Fibroblast of skin of left quadriceps (primary cell): ENCODE measurements at regions not wholly inside any gene's neighbourhood (a gene's known extent, or its start where the extent isn't known, plus 50 kb on each side); places are given as distances from the start of the nearest gene placed in this dataset.

Experiments
- DNase-seq, 2 experiments: peaks; one replicate each; pipeline ENCODE4 v3.0.0-alpha.2; 2013; ENCODE audit warnings: low read depth in 2 of 2

DNA sequence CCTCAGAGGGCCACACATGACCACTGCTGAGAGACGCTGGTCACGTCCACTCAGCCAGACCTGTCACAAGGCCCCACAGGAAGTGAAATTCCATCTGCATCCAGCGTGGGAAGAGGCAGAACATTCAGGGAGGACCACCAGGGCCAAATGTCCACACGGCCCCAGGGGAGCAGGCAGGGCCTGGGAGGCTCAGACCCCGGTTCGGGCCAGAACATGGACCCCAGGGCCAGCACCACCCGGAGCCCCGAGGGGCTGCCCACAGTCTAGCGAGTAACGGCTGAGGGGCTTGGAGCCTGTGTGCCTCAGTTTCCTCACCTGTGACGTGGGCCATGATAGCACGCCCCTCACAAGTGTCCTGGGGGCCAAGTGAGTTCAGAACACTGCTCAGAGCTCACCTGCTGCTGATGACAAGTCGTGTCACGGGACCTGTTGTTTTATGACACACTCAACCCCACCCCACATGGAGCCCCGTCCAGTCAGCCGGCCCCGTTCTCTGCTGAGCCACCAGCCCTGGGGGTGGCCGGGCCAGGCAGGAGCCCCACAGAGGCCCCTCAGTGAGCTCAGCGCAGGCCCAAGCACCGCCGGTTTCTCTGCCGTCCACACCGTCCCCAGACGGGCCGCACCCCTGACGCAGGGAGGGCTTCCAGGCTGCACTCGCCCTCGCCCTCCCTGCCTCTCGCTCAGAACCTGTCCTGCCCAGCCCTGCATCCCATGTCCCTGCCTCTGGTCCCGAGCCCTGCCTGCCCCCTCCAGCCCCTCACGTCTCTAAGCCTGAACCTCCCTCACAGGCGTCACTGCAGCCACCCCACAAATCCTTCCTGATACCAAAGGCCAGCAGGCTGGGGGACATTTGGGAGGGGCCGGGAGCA, 79.5 kb upstream of the GALNT9 start:
- DNase-seq, result no peak

GRCh38 chr12:132407992-132408391, 78.6 kb upstream of the GALNT9 start:
- DNase-seq, result no peak

DNA sequence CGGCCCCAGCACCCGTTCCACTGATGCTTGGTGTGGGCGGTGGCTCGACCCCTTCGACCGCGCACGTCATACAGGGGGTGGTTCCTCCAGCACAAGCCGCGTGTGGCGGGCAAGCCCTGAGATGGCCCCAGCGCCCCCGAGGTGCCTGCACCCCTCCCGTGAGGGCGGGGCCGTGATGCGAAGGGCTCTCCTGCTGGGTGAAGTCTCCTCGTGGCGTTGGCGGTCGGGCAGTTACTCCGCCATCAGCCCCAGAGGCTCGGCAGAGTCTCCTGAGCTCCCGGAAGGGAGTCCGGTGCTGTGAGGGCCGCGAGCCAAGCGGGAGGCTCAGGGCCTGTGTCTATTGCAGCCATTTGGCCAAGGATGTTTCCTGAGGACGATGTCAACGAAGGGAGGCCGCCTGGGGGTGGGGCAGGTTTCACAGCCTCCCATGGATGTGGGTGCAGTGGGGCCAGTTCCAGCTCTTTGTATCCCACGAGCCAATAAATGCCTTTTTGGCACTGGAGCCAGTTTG, 78.1 kb upstream of the GALNT9 start:
- no peak for DNase-seq

DNA sequence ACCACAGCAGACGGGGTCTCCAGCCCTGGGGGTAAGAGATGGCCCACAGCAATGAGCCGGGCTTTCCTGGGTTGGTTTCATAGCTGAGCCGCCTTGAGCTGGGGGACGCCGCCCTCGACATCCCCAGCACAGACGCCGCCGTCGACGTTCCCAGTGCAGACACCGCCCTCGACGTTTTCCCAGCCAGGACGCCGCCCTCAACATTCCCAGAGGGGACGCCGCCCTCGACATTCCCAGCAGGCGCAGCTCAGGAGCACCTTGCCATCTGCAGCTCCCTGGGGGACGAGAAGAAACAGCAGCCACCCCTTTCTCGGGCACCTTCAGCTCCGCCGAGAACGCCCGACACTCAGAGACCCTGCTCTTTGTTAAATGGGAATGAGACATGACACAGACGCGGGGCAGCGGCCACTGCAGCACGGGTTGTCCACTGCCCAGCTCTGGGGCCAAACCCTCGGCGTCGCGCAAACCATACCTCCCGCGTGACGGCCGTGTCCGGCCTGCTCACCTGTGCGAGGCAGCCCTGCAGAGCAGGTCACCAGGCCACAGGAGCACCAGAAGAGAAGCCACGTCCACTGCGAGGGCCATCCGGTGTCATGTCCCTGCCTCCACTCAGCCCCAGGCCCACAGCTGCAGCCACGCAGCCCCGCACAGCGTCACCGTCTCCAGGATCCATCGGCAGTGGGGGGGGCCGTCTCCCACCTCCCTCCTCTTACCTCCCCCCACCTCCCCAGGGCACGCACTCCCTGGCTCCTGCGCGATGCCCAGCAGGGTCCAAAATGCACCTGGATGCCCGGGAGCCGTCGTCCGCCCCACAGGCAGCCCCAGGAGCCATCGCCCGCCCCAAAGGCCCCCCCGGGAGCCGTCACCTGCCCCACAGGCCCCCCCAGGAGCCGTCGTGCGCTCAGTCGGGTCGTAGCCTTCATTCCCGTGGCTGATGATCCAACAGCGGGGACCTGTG, 77.4 kb upstream of the GALNT9 start:
- DNase-seq, result no peak

- DNase-seq, result no peak
These were observed 76.4 kb upstream of the GALNT9 start for GRCh38 chr12:132405742-132406251.

GRCh38 chr12:132404951-132405741, 75.8 kb upstream of the GALNT9 start:
- DNase-seq, result no peak

GRCh38 chr12:132404435-132404855, 75.1 kb upstream of the GALNT9 start:
- DNase-seq, result no peak

DNA sequence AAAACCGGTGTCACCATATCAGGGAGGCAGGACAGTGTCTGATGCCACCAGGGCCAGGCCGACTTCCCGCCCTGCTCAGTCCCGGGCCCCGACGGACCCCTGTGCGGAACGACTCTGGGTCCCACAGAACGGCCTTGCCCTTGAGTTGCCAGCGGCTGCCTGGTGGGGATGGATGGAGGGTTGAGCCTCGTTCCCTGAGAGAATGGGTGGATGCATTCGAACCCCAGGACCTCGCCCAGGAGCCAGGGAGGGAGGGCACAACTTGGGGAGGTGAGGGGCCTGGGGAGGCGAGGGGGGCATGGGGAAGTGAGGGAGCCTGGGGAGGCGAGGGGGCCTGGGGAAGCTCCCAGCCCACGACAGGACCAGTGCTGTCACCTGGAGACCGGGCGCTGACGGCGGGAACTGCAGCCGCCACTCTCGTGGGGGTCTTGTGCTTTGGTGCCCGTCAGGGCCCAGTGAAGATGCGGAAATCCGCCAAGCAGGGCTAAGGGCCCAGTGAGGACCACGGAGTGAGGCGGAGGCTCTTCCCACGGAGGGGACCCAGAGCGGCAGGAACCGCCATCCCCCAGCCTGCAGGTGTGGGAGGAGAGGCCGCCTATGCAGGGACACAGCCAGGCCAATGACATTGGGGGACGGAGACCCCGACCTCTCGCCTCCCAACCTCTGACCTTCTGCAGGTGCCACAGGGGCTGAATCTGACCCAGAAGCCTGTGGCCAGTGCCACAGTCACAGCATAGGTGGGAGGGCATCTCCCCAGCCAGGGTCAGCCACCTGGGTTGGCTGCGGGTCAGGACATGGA, 74.4 kb upstream of the GALNT9 start:
- DNase-seq, result no peak

GRCh38 chr12:132402831-132403416, 73.5 kb upstream of the GALNT9 start:
- DNase-seq, result no peak

GRCh38 chr12:132401982-132402381, 72.6 kb upstream of the GALNT9 start:
- no peak for DNase-seq

GRCh38 chr12:132400011-132400641, 70.7 kb upstream of the GALNT9 start:
- no peak for DNase-seq

DNA sequence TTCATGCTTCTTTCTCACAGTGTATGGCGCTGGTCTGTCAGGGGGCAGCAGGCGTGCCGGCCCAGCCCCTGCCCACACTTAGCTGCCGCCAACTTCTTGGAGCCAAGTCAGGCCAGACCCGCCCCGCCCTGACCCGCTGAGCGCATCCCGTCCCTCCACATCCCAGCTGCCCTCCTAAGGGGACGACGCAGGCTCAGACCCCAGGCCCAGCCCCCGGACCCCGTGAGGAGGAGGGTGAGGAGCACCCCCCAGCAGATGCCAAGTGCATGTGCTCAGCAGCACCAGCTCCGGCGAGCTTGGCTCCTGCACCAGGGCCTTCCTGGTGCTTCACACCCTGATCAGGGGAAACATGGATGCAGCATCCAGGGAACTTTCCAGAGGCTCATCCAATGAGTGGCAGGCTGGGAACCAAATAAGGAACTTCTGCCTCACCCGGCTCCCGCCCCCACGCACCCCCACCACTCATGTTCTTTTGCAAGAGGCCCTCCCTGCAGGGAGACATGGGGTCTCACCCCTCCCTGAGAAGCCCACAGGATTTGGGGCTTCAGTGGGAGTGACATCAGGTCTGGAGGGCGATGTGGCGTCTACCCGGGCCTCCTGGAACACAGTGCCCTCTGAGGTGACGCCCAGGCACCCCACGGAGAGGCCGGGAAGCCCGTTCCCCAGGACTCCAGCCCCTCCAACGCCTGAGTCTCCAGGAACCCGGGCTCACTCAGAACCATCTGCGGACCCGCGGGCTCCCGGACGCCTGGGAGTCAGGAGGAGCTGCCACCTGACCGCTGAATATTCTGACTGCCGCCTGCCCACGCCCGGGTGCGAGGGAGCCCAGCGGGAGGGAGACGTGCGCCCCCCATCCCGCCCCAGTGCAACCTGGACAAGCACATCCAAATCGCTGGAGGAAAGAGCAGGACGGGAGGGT, 70.0 kb upstream of the GALNT9 start:
- DNase-seq, result no peak

- no peak for DNase-seq
These were observed 69.1 kb upstream of the GALNT9 start for GRCh38 chr12:132398386-132398991.

- no peak for DNase-seq
These were observed 68.6 kb upstream of the GALNT9 start for GRCh38 chr12:132397934-132398385.

- DNase-seq, result no peak
These were observed 68.0 kb upstream of the GALNT9 start for GRCh38 chr12:132397152-132397933.

DNA sequence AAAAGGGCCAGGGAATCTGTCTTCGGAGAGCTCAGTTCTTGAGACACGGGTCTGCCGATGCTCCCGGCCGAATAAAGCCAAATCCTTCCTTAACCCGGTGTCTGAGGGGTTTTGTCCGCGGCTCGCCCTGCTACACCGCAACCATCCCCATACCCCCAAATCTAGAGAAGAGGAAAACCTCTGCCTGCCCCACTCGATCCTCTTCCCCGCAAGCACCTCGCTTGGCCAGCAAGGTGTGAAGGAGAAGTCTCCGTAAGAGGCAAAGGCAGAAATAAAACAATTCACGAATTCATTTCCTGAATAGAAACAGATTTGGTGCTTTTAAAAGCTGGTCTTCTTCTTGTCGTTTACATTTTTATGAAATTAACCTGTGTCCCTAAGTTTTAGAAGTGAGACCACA, 67.3 kb upstream of the GALNT9 start:
- no peak for DNase-seq

GRCh38 chr12:132395908-132396305, 66.5 kb upstream of the GALNT9 start:
- no peak for DNase-seq
